Stimulated activated naive B cell treated with anti-CD40 and anti-IgM and Interleukin-4, amounts not matched to agents 10 μg/mL and 1 μg/mL and 100 μg/mL, for 72 hours (primary cell): ENCODE measurements at regions not wholly inside any gene's neighbourhood (a gene's known extent, or its start where the extent isn't known, plus 50 kb on each side); places are given as distances from the start of the nearest gene placed in this dataset.

Experiments used
- ATAC-seq, 2 donors: fragments of 150-1000 bp; cut with Tn5 transposase; replicated peaks; 2 replicates each; pipeline ENCODE4 v1.10.0; 2021; ENCODE audit warnings: moderate library complexity in 1 of 2
- DNase-seq: peaks from one replicate; pipeline ENCODE4 v3.0.0; 2021
- H3K27ac Mint-ChIP-seq: one replicate; pipeline ENCODE4 v1.8.0; 2022; ENCODE audit warnings: mild to moderate bottlenecking, mixed read lengths
- H3K27me3 Mint-ChIP-seq, 2 donors: one replicate each; pipeline ENCODE4 v1.8.0; 2022; ENCODE audit warnings: mixed read lengths in 2 of 2
- H3K36me3 Mint-ChIP-seq, 2 donors: one replicate each; pipeline ENCODE4 v1.8.0; 2022; ENCODE audit warnings: mixed read lengths in 2 of 2, mild to moderate bottlenecking in 1 of 2
- H3K4me1 Mint-ChIP-seq, 2 donors: one replicate each; pipeline ENCODE4 v1.8.0; 2022; ENCODE audit warnings: mixed read lengths in 2 of 2, mild to moderate bottlenecking in 1 of 2
- H3K4me3 Mint-ChIP-seq, 2 donors: one replicate each; pipeline ENCODE4 v1.8.0; 2022; ENCODE audit warnings: mild to moderate bottlenecking in 2 of 2, mixed read lengths in 2 of 2, moderate library complexity in 1 of 2
- H3K9me3 Mint-ChIP-seq, 2 donors: one replicate each; pipeline ENCODE4 v1.8.0; 2022; ENCODE audit warnings: mixed read lengths in 2 of 2, mild to moderate bottlenecking in 1 of 2

GRCh38 chr2:240291337-240292034 lies 144.0 kb upstream of the GPC1 start:
- no peaks in the 10 kb centered on the region for H3K36me3 Mint-ChIP-seq
- H3K9me3 Mint-ChIP-seq = no peaks in the 10 kb centered on the region
- H3K27ac Mint-ChIP-seq = no peak overlapping the region
- H3K4me3 Mint-ChIP-seq = no peak overlapping the region
- no peak for DNase-seq
- H3K27me3 Mint-ChIP-seq = peaks cover 0 to 4% of the 10 kb centered on the region in 2 donors
- H3K4me1 Mint-ChIP-seq = no peaks in the 10 kb centered on the region
- ATAC-seq = no peak

GRCh38 chr2:240292035-240292574 lies 143.4 kb upstream of the GPC1 start:
- no peak for DNase-seq
- no peaks in the 10 kb centered on the region for H3K9me3 Mint-ChIP-seq
- peaks cover 0 to 4% of the 10 kb centered on the region in 2 donors for H3K27me3 Mint-ChIP-seq
- no peak overlapping the region for H3K27ac Mint-ChIP-seq
- no peaks in the 10 kb centered on the region for H3K4me1 Mint-ChIP-seq
- no peak for ATAC-seq
- H3K4me3 Mint-ChIP-seq = no peak overlapping the region
- no peaks in the 10 kb centered on the region for H3K36me3 Mint-ChIP-seq

DNA sequence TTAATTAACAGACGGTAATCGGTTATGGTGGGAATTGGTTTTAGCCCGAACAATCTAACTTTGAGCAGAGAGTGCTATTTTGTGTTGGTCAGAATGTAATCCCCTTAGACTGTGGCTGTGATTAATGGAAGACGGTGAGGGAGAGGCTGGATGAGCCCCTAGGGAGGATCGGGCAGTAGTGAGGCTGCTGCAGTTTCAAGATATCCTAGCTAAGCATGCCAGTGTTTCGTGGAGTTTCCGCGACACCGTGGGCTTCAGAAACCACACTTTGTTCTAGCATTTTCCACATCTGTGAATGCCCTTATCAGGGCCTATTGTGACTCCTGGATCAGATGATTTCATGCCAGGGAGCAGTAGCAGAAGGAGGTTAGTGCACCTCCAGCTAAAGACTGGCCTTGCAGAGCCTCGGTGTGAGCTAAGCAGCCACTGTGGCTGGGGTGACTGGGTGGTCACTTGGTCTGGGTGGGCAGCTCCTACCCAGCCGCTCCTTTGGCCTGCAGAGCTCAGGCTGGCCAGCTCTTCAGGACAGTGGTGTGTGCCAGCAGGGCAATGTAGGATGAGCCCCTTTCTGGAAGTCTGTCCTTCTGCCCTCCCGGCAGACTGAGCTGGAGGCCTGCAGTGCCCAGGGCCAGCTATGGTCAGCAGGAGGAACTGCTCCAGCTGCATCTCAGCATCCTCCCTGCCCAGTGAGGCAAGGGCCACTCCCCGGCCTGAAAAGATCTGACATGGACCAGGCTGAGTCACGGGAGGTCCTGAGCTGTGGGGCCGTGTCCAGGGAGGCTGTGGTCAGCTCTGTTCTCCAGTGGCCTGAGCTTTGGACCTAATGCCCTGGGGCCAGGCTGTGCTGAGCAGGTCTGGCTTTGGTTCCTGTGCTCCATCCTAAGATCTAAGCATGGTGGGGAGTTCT lies 142.6 kb upstream of the GPC1 start:
- Mint-ChIP-seq H3K4me1 (no peaks in the 10 kb centered on the region), H3K27ac (no peak overlapping the region)

GRCh38 chr2:240293557-240294461 lies 141.7 kb upstream of the GPC1 start:
- DNase-seq (no peak), ATAC-seq (no peak)
- Mint-ChIP-seq H3K27ac (no peak overlapping the region), H3K4me3 (no peak overlapping the region), H3K27me3 (peaks cover 0 to 4% of the 10 kb centered on the region in 2 donors), H3K4me1 (no peaks in the 10 kb centered on the region), H3K9me3 (no peaks in the 10 kb centered on the region), H3K36me3 (no peaks in the 10 kb centered on the region)

More for the DNA sequence above, 142.6 kb upstream of the GPC1 start:
- ATAC-seq (no peak), DNase-seq (no peak)
- Mint-ChIP-seq H3K27me3 (peaks cover 0 to 4% of the 10 kb centered on the region in 2 donors), H3K36me3 (no peaks in the 10 kb centered on the region), H3K4me3 (no peak overlapping the region), H3K9me3 (no peaks in the 10 kb centered on the region)

DNA sequence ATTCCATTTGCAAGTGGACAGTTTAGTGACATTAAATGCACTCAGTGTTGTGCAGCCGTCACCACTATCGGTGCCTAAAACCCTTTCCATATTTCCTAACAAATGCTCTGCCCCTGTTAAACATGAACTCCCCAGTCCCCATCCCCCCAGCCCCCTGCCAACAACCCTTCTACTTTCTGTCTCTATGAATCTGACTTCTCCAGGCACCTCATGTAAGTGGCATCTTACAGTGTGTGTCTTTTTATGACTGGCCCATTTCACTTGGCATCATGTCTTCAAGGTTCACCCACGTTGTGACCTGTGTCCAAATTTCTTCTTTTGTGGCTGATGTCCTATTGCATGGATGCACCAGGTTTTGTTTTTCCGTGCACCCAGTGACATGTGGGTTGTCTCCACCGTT lies 140.9 kb upstream of the GPC1 start:
- ATAC-seq = no peak
- Mint-ChIP-seq H3K27me3 (peaks cover 0 to 4% of the 10 kb centered on the region in 2 donors), H3K4me3 (no peak overlapping the region), H3K4me1 (no peaks in the 10 kb centered on the region), H3K36me3 (no peaks in the 10 kb centered on the region), H3K9me3 (no peaks in the 10 kb centered on the region), H3K27ac (no peak overlapping the region)
- no peak for DNase-seq

DNA sequence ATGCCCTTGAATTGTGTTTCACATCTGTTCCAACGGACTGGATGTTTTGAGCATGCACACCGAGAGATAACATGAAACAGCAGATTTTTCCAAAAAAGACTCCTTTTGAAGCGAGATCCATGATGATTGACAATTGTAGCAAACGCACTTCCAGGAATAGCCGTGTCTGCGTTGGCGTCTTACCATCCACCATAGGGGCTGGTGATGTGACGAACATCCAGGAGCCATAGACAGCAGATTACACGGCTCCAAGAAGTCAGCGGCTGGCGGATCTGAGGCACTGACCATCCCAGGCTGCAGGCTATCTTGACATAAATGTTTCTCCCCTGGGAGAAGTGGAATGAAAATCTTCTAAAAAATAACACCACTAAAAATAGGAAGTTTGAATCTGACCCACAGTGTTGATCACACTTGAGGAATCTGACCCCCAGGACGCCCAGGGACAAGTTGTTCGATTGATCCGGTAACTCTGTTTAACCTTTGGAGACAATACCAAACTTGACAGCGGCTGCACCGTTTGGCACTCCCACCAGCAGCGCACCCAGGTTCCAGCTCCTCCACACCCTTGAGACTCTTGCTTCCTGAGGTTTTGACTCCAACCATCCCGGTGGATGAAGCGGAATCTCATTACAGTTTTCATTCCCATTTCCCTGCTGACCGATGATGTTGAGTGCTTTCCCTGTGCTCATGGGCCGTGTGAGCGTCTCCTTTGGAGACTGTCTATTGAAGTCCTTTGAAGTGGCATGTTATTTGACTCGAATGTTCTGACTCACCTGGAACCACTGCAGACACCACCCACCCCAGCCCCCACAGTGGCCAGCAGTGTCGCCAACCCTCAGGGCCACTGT lies 140.0 kb upstream of the GPC1 start:
- Mint-ChIP-seq H3K27me3 (peaks cover 0 to 4% of the 10 kb centered on the region in 2 donors), H3K27ac (no peak overlapping the region), H3K36me3 (no peaks in the 10 kb centered on the region), H3K4me3 (no peak overlapping the region), H3K4me1 (no peaks in the 10 kb centered on the region), H3K9me3 (no peaks in the 10 kb centered on the region)
- ATAC-seq (no peak), DNase-seq (no peak)

GRCh38 chr2:240296104-240296406 lies 139.4 kb upstream of the GPC1 start:
- H3K9me3 Mint-ChIP-seq = no peaks in the 10 kb centered on the region
- H3K4me1 Mint-ChIP-seq = no peaks in the 10 kb centered on the region
- ATAC-seq (no peak), DNase-seq (no peak)
- peaks cover 3 to 7% of the 10 kb centered on the region in 2 donors for H3K27me3 Mint-ChIP-seq
- no peak overlapping the region for H3K27ac Mint-ChIP-seq
- no peak overlapping the region for H3K4me3 Mint-ChIP-seq
- no peaks in the 10 kb centered on the region for H3K36me3 Mint-ChIP-seq

- H3K9me3 Mint-ChIP-seq = no peaks in the 10 kb centered on the region
Measured at GRCh38 chr2:240296476-240297255, 138.8 kb upstream of the GPC1 start.

GRCh38 chr2:240297256-240298116 lies 138.0 kb upstream of the GPC1 start:
- H3K27me3 Mint-ChIP-seq = peaks cover 15 to 17% of the 10 kb centered on the region in 2 donors
- DNase-seq (no peak), ATAC-seq (no peak)
- H3K27ac Mint-ChIP-seq = no peak overlapping the region
- H3K9me3 Mint-ChIP-seq = no peaks in the 10 kb centered on the region
- H3K36me3 Mint-ChIP-seq = no peaks in the 10 kb centered on the region
- H3K4me3 Mint-ChIP-seq = no peak overlapping the region
- no peaks in the 10 kb centered on the region for H3K4me1 Mint-ChIP-seq

More at GRCh38 chr2:240296476-240297255, 138.8 kb upstream of the GPC1 start:
- no peak for ATAC-seq
- Mint-ChIP-seq H3K27ac (no peak overlapping the region), H3K4me1 (no peaks in the 10 kb centered on the region), H3K4me3 (no peak overlapping the region), H3K27me3 (peaks cover 9 to 12% of the 10 kb centered on the region in 2 donors), H3K36me3 (no peaks in the 10 kb centered on the region)
- DNase-seq = no peak

DNA sequence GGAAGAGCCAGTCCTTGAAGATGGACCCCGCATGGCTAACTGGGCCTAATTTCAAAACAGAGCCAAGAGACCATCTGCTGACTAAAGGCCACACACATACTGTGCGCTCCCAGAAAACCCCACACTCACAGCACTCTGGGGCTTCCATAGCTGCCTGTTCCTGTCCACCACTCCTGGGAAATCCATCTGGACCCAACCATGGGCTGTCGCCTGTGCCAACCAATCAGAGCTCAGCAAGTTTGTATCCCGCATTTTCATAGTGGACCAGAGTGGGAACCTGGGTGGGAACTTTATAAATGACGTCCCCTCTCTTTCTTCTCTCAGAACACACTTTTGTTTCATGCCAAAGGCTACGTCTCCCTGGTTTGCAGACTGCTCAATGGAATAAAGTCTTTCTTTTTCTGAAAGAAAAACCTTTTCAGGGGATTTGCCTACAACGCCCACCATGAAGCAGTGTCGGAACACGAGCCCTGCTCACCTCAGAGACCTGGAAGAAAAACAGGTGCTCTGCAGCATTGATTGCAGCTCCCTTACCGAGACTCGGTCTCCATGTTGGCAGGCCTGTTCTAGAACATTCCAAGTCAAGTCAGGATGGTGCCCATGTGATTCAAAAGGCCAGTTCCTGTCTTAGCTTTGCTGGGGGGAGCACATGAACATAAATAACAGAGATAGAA lies 137.2 kb upstream of the GPC1 start:
- DNase-seq (no peak), ATAC-seq (no peak)
- no peak overlapping the region for H3K27ac Mint-ChIP-seq
- H3K9me3 Mint-ChIP-seq = no peaks in the 10 kb centered on the region
- no peaks in the 10 kb centered on the region for H3K4me1 Mint-ChIP-seq
- no peak overlapping the region for H3K4me3 Mint-ChIP-seq
- no peaks in the 10 kb centered on the region for H3K36me3 Mint-ChIP-seq
- H3K27me3 Mint-ChIP-seq = peaks cover 15 to 17% of the 10 kb centered on the region in 2 donors

DNA sequence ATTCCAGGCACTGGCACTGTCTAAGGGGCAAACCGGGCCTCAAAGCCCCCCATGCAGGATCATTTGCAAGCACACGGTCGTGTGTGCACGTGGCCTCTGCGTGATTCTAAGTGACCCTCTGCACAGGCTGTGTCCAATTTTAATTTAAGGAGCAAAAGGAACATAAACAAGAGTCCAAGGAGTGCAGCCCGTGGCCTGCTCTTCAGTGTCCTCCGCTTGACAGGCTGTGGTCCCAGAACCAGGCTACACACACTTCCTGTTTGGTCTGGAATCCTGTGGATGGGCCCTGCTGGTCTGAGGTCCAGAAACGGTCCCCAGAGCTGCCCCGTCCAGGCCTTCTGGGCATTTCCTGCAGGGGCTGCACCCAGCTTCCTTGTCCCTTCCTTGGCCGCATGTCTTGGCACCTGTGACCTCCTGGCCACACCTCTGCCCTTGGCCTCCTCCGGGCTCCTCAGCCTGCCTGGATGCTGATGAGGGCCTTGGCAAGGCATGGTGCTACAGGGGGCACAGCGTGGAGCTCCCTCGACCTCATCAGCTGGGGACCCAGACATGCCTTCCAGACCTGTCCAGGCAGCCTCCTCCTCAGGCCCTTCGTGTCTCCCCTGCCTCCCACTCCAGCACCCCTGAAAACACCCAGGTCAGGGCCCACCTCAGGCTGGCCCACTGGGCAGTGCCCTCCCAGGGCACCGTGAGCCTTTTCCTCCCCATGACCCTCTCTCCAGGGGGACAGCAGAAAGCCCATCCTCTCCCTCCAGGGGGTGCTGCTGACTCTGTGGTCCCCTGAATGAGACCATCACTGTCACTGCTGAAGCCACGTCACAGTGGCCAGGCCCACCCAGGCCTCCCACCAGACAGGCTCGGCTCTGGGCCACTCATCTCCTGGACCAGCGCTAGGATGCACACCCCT lies 136.4 kb upstream of the GPC1 start:
- no peak overlapping the region for H3K27ac Mint-ChIP-seq
- peaks cover 15 to 21% of the 10 kb centered on the region in 2 donors for H3K27me3 Mint-ChIP-seq
- no peaks in the 10 kb centered on the region for H3K9me3 Mint-ChIP-seq
- no peaks in the 10 kb centered on the region for H3K4me1 Mint-ChIP-seq
- DNase-seq (no peak), ATAC-seq (no peak)
- no peaks in the 10 kb centered on the region for H3K36me3 Mint-ChIP-seq
- H3K4me3 Mint-ChIP-seq = no peak overlapping the region
